Natural killer cell (primary cell): ENCODE measurements at regions not wholly inside any gene's neighbourhood (a gene's known extent, or its start where the extent isn't known, plus 50 kb on each side); places are given as distances from the start of the nearest gene placed in this dataset.

Source experiments
- ATAC-seq, 3 donors: fragments of 150-1000 bp in 2 of 3; fragments of 200-7000 bp in 1 of 3; cut with Tn5 transposase; 1 replicate in 1 of 3; 2 replicates in 2 of 3; pipeline ENCODE4 v1.10.0; 2021; ENCODE audit warnings: mild to moderate bottlenecking in 2 of 3, moderate library complexity in 2 of 3
- DNase-seq, 2 donors: peaks; one replicate each; pipeline versions ENCODE4 v3.0.0 to v3.0.0-alpha.2; 2013 to 2021; ENCODE audit warnings: mixed read lengths in 1 of 2
- H3K27ac ChIP-seq: one replicate; pipeline ENCODE4 v1.5.1; 2013; ENCODE audit warnings: mild to moderate bottlenecking, low read length
- H3K27me3 ChIP-seq: one replicate; pipeline ENCODE4 v1.6.1; 2013; ENCODE audit warnings: low read length; ENCODE audit not compliant: control insufficient read depth, insufficient read depth
- H3K36me3 ChIP-seq: one replicate; pipeline ENCODE4 v1.6.1; 2013; ENCODE audit warnings: low read length; ENCODE audit not compliant: control insufficient read depth, insufficient read depth
- H3K4me1 ChIP-seq: one replicate; pipeline ENCODE4 v1.6.1; 2013; ENCODE audit warnings: low read length; ENCODE audit not compliant: control insufficient read depth, insufficient read depth
- H3K4me3 ChIP-seq: one replicate; pipeline ENCODE4 v1.5.1; 2013; ENCODE audit warnings: low read length
- H3K9me3 ChIP-seq: one replicate; pipeline ENCODE4 v1.6.1; 2013; ENCODE audit warnings: low read length; ENCODE audit not compliant: control insufficient read depth, insufficient read depth
- H3K27ac Mint-ChIP-seq, 2 donors: one replicate each; pipeline ENCODE4 v1.8.0; 2022; ENCODE audit warnings: mild to moderate bottlenecking in 2 of 2, mixed read lengths in 2 of 2, moderate library complexity in 1 of 2
- H3K27me3 Mint-ChIP-seq, 2 donors: one replicate each; pipeline ENCODE4 v1.8.0; 2022; ENCODE audit warnings: low read depth in 2 of 2, mixed read lengths in 2 of 2
- H3K36me3 Mint-ChIP-seq: one replicate; pipeline ENCODE4 v1.8.0; 2022; ENCODE audit warnings: mixed read lengths
- H3K4me1 Mint-ChIP-seq, 2 donors: one replicate each; pipeline ENCODE4 v1.8.0; 2022; ENCODE audit warnings: mixed read lengths in 2 of 2
- H3K4me3 Mint-ChIP-seq: one replicate; pipeline ENCODE4 v1.8.0; 2022; ENCODE audit warnings: mild to moderate bottlenecking, moderate library complexity, mixed read lengths
- H3K9me3 Mint-ChIP-seq, 2 donors: one replicate each; pipeline ENCODE4 v1.8.0; 2022; ENCODE audit warnings: mixed read lengths in 2 of 2
- CTCF ChIP-seq: fragments of 200-600 bp; IDR thresholded peaks from one replicate; pipeline ENCODE4 v1.8.0; 2022; ENCODE audit warnings: antibody characterized with exemption
- WGBS: methylation state at CpG from one replicate; pipeline ENCODE4 v1.1.7; 2013; ENCODE audit warnings: missing lambda C conversion rate; ENCODE audit not compliant: insufficient coverage; 5-methylcytosine and 5-hydroxymethylcytosine counted together
- intact Hi-C: fragments of 100-400 bp; cut with micrococcal nuclease; formaldehyde crosslinking; loops from one replicate; pipeline ENCODE4 v1.14.2; 2022

DNA sequence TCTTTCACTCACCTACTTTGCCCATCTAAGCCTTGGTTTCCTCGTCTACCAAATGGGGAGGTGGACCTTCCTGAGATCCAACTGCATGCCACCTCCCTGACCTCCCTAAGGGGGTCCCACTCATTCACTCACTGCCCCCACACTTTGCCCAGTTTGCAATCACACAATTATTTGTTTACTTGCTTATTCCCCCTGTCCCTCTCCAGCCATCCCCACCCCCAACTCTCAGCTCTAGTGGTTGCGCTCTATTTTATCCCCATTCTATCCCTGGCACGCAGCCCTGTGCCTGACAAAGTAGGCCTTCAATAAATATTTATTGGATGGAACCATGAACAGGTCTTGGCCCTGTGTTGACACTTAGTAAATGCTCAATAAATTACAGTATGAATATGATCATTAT, 130.8 kb upstream of the LARP1 start:
- H3K4me1 Mint-ChIP-seq: no peaks in the 10 kb centered on the region
- Histone ChIP-seq H3K4me1 (no peaks in the 10 kb centered on the region), H3K27me3 (no peaks in the 10 kb centered on the region), H3K4me3 (no peak overlapping the region), H3K27ac (no peak overlapping the region), H3K9me3 (no peaks in the 10 kb centered on the region), H3K36me3 (no peaks in the 10 kb centered on the region)
- intact Hi-C loops: no loop called here
- H3K27me3 Mint-ChIP-seq: peaks cover 0 to 9% of the 10 kb centered on the region in 2 donors
- WGBS: 85% methylated on average over 3 of the region's 3 CpGs
- no peaks in the 10 kb centered on the region for H3K9me3 Mint-ChIP-seq
- H3K27ac Mint-ChIP-seq: no peak overlapping the region
- TF ChIP-seq CTCF: no peak
- H3K36me3 Mint-ChIP-seq: no peaks in the 10 kb centered on the region
- H3K4me3 Mint-ChIP-seq: no peak overlapping the region
- DNase-seq (no peak), ATAC-seq (no peak)

GRCh38 chr5:154620411-154620810, 134.8 kb upstream of the LARP1 start:
- 25% methylated on average over 1 of the region's 1 CpG for WGBS
- Mint-ChIP-seq H3K36me3 (no peaks in the 10 kb centered on the region), H3K4me3 (no peak overlapping the region), H3K9me3 (no peaks in the 10 kb centered on the region), H3K27me3 (peaks cover 5 to 24% of the 10 kb centered on the region in 2 donors), H3K27ac (no peak overlapping the region), H3K4me1 (no peaks in the 10 kb centered on the region)
- Histone ChIP-seq H3K4me1 (no peaks in the 10 kb centered on the region), H3K4me3 (no peak overlapping the region), H3K27me3 (no peaks in the 10 kb centered on the region), H3K36me3 (no peaks in the 10 kb centered on the region), H3K9me3 (no peaks in the 10 kb centered on the region), H3K27ac (no peak overlapping the region)
- intact Hi-C loops: no loop called here
- TF ChIP-seq CTCF: no peak
- ATAC-seq (no peak), DNase-seq (no peak)

GRCh38 chr5:154618696-154619095, 136.5 kb upstream of the LARP1 start:
- Mint-ChIP-seq H3K27ac (no peak overlapping the region), H3K4me3 (no peak overlapping the region), H3K36me3 (no peaks in the 10 kb centered on the region), H3K27me3 (peaks cover 5 to 16% of the 10 kb centered on the region in 2 donors), H3K4me1 (no peaks in the 10 kb centered on the region), H3K9me3 (no peaks in the 10 kb centered on the region)
- Histone ChIP-seq H3K27me3 (peaks cover 2% of the 10 kb centered on the region), H3K36me3 (no peaks in the 10 kb centered on the region), H3K27ac (no peak overlapping the region), H3K4me3 (no peak overlapping the region), H3K9me3 (no peaks in the 10 kb centered on the region), H3K4me1 (no peaks in the 10 kb centered on the region)
- ATAC-seq: no peak
- intact Hi-C loops: loop anchor here (10.0 kb wide), 1 partner anchor 154 kb away; no protein-coding TSS in a partner anchor
- no peak for DNase-seq
- TF ChIP-seq CTCF: no peak

DNA sequence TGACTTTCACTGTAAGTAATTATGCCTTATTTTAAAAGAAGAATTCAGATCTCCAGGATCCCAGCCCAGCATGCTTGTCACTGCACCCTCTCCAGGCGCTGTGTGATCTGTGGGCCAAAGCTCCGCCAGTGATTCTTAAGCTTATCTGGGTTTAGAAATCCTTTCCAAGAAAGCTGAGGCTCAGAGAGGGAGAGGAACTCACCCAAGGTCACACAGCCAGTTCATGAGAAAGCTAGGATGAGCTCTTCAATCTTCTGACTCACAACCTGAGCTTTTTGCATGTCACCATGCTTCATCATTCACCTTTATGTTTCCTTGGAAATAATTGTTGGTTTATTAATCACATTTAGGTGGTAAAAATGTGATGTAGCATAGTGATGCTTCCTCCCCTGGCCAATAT, 136.6 kb upstream of the HAND1 start:
- Mint-ChIP-seq H3K27ac (no peak overlapping the region), H3K4me1 (peaks cover 0 to 9% of the 10 kb centered on the region in 2 donors), H3K27me3 (peaks cover 25 to 27% of the 10 kb centered on the region in 2 donors), H3K9me3 (no peaks in the 10 kb centered on the region), H3K4me3 (no peak overlapping the region), H3K36me3 (no peaks in the 10 kb centered on the region)
- WGBS: 87% methylated on average over 2 of the region's 2 CpGs
- H3K27me3 ChIP-seq: peaks cover 17% of the 10 kb centered on the region
- TF ChIP-seq CTCF: no peak
- no peak overlapping the region for H3K4me3 ChIP-seq
- H3K27ac ChIP-seq: no peak overlapping the region
- H3K4me1 ChIP-seq: peaks cover 14% of the 10 kb centered on the region
- DNase-seq (no peak), ATAC-seq (no peak)
- intact Hi-C loops: loop anchor here (10.0 kb wide), 1 partner anchor 150 kb away; no protein-coding TSS in a partner anchor
- no peaks in the 10 kb centered on the region for H3K36me3 ChIP-seq
- H3K9me3 ChIP-seq: no peaks in the 10 kb centered on the region
